ENCODE measurements at regions not wholly inside any gene's neighbourhood (a gene's known extent, or its start where the extent isn't known, plus 50 kb on each side); places are given as distances from the start of the nearest gene placed in this dataset.

DNA sequence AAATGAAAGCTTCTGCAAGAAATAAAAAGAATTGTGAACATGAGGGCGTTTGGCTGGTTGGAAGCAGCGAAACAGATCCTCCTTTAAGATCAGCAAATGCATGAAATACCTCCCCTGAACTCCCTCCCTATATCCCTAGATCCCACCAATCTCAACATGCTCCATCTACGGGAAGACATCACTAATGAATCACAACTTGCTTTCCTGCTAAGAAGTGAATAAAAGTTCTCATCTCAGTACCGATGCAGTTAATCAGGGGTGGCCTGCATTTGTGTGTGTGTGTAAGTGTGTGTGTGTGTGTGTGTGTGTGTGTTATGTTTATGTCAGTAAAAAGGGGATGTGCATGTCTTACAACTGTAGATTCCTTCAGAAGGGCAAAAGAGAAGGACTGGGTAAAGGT is 238.7 kb downstream of the LIG4 start:
- H3K36me3 ChIP-seq (ENCODE audit: insufficient read depth, low read length) = no peaks in the 10 kb centered on the region
- no peak overlapping the region for H3K4me3 ChIP-seq
- no peak overlapping the region for H3K27ac ChIP-seq
- no peak overlapping the region for H3K9ac ChIP-seq (ENCODE audit: insufficient read length)
- no peak for TF ChIP-seq FOXP2 (optimal IDR thresholded peaks at IDR 0.05; ENCODE audit: control extremely low read depth, extremely low read length, insufficient read depth)
- no peak for TF ChIP-seq POLR2AphosphoS5 (IDR thresholded peaks at IDR 0.05; ENCODE audit: borderline replicate concordance, low read depth, low read length)
- TF ChIP-seq EZH2 (IDR thresholded peaks at IDR 0.05) = no peak
- DNase-seq (ENCODE audit: low read depth, low spot score) = no peak
- H3K9me3 ChIP-seq (ENCODE audit: low read depth, low read length) = no peaks in the 10 kb centered on the region

DNA sequence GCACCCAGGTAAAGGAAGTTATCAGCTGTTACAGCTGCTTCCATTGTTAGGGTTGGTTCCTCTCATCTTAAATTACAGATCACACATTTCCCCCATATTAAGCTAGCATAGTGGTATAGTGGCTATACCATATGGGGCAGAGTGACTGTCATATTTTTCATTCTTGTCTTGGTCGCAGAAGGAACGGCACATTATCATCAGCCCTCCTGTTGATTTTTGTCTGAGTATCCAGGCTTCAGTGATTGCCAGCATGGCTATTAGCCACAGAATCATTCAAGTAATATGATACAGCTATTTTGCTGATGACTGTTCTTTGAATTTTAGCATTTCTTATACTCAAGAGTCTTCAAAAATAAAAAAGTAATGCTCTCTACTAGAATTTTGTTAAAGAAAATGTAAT is 240.9 kb downstream of the LIG4 start:
- no peak for DNase-seq (ENCODE audit: low read depth, low spot score)
- no peak overlapping the region for H3K4me3 ChIP-seq
- no peak overlapping the region for H3K27ac ChIP-seq
- no peaks in the 10 kb centered on the region for H3K36me3 ChIP-seq (ENCODE audit: insufficient read depth, low read length)
- TF ChIP-seq FOXP2 (optimal IDR thresholded peaks at IDR 0.05; ENCODE audit: control extremely low read depth, extremely low read length, insufficient read depth) (no peak), EZH2 (IDR thresholded peaks at IDR 0.05) (no peak), POLR2AphosphoS5 (IDR thresholded peaks at IDR 0.05; ENCODE audit: borderline replicate concordance, low read depth, low read length) (no peak)
- no peaks in the 10 kb centered on the region for H3K9me3 ChIP-seq (ENCODE audit: low read depth, low read length)
- no peak overlapping the region for H3K9ac ChIP-seq (ENCODE audit: insufficient read length)

DNA sequence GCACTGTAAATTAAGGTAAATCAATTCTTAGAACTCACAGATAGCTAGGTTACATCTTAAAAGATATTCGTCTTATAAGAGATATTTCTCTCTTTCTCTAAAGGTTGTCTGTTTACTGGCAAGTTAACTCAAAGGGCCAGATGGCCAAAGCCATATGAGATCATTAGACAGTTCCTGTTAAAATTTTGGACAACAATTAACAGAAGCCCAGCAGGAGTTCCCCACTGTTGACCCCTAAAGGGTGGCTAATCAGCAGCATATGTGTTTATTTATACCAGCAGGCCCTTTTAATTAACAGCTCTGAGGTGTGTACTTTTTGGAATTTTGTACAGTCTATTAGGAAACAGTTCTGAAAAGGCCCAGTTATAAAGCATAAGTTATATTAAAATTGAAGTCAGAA is 245.8 kb downstream of the LIG4 start:
- H3K9ac ChIP-seq (ENCODE audit: insufficient read length) = no peak overlapping the region
- H3K27ac ChIP-seq = no peak overlapping the region
- no peaks in the 10 kb centered on the region for H3K36me3 ChIP-seq (ENCODE audit: insufficient read depth, low read length)
- DNase-seq (ENCODE audit: low read depth, low spot score) = no peak
- TF ChIP-seq FOXP2 (optimal IDR thresholded peaks at IDR 0.05; ENCODE audit: control extremely low read depth, extremely low read length, insufficient read depth) (no peak), EZH2 (IDR thresholded peaks at IDR 0.05) (no peak), POLR2AphosphoS5 (IDR thresholded peaks at IDR 0.05; ENCODE audit: borderline replicate concordance, low read depth, low read length) (no peak)
- no peak overlapping the region for H3K4me3 ChIP-seq
- no peaks in the 10 kb centered on the region for H3K9me3 ChIP-seq (ENCODE audit: low read depth, low read length)

DNA sequence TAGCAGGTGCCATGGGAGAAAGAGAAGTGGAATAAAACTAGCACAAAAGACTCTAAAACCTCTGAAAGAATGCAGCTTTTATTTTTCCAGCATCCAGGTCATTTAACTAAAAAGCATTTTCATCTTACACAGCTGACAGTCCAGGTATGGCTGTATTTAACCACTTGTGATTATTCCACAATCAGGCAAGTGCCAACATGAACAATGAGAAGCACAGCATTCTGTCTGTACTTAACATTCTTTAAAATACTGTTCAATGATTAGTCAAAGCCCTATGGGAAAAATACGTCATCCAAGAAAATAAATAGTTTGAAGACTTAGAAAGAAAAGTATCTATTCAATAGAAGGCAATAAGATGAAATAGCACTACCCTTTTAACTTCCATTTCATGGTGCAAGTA is 246.9 kb downstream of the LIG4 start:
- H3K9ac ChIP-seq (ENCODE audit: insufficient read length) = no peak overlapping the region
- TF ChIP-seq FOXP2 (optimal IDR thresholded peaks at IDR 0.05; ENCODE audit: control extremely low read depth, extremely low read length, insufficient read depth) = no peak
- TF ChIP-seq EZH2 (IDR thresholded peaks at IDR 0.05) = no peak
- TF ChIP-seq POLR2AphosphoS5 (IDR thresholded peaks at IDR 0.05; ENCODE audit: borderline replicate concordance, low read depth, low read length) = no peak
- DNase-seq (ENCODE audit: low read depth, low spot score) = no peak
- H3K4me3 ChIP-seq = no peak overlapping the region
- H3K9me3 ChIP-seq (ENCODE audit: low read depth, low read length) = no peaks in the 10 kb centered on the region
- H3K36me3 ChIP-seq (ENCODE audit: insufficient read depth, low read length) = no peaks in the 10 kb centered on the region
- H3K27ac ChIP-seq = no peak overlapping the region

DNA sequence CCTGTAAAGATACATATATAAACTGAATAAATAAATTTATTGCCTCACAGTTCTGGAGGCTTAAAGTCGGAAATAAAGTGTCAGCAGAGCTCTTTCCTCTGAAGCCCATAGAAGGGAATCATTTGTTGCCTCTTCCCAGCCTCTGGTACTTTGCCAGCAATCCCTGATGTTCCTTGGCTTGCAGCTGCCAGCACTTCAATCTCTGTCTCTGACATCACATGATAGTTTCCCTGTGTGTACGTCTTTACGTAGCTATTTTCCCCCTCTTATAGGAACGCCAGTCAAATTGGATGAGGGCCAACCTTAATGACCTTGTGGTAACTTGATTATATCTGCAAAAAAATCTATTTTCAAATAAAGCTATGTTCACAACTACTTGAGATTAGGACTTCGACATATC is 250.9 kb downstream of the LIG4 start:
- Histone ChIP-seq H3K36me3 (ENCODE audit: insufficient read depth, low read length) (no peaks in the 10 kb centered on the region), H3K9me3 (ENCODE audit: low read depth, low read length) (no peaks in the 10 kb centered on the region), H3K27ac (no peak overlapping the region), H3K4me3 (no peak overlapping the region), H3K9ac (ENCODE audit: insufficient read length) (no peak overlapping the region)
- no peak for DNase-seq (ENCODE audit: low read depth, low spot score)
- TF ChIP-seq POLR2AphosphoS5 (IDR thresholded peaks at IDR 0.05; ENCODE audit: borderline replicate concordance, low read depth, low read length) (no peak), FOXP2 (optimal IDR thresholded peaks at IDR 0.05; ENCODE audit: control extremely low read depth, extremely low read length, insufficient read depth) (no peak), EZH2 (IDR thresholded peaks at IDR 0.05) (no peak)

DNA sequence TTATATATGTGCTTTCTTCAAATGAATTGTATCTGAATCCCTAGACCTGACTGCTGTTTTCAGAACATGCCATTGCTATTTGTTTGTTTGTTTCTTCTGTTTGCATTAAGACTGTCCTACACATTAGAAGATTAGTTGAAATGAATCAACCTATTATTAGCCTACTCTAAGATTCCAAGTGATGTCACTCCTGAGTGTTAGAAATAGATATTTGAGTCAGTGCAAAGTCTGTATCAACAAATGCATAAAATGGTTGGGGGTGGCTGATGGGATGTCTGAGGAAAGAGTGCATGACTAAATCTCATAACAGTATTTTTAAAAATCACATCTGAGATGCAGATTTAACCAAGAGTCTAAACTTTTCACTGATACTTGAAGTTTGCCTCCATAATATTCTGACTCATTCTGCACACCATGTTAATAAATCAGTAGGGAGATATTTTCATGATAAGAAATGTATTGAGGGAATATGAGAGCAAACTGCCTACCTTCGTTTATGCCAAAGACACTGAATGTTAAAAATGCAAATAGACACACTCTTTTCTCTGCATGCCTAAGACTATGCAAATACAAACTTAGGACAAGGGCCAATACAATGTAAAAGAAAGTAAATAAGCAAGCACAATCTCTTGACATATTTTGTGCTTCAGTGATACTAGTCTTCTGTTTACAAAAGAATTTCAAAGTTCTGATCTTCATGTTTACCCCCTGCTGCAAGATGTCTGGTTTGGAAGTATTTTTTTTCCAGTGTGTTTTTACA is 253.3 kb downstream of the LIG4 start:
- H3K4me3 ChIP-seq = no peak overlapping the region
- no peak overlapping the region for H3K27ac ChIP-seq
- TF ChIP-seq FOXP2 (optimal IDR thresholded peaks at IDR 0.05; ENCODE audit: control extremely low read depth, extremely low read length, insufficient read depth) (no peak), POLR2AphosphoS5 (IDR thresholded peaks at IDR 0.05; ENCODE audit: borderline replicate concordance, low read depth, low read length) (no peak), EZH2 (IDR thresholded peaks at IDR 0.05) (no peak)
- H3K9me3 ChIP-seq (ENCODE audit: low read depth, low read length) = no peaks in the 10 kb centered on the region
- no peak for DNase-seq (ENCODE audit: low read depth, low spot score)
- H3K36me3 ChIP-seq (ENCODE audit: insufficient read depth, low read length) = no peaks in the 10 kb centered on the region
- no peak overlapping the region for H3K9ac ChIP-seq (ENCODE audit: insufficient read length)

DNA sequence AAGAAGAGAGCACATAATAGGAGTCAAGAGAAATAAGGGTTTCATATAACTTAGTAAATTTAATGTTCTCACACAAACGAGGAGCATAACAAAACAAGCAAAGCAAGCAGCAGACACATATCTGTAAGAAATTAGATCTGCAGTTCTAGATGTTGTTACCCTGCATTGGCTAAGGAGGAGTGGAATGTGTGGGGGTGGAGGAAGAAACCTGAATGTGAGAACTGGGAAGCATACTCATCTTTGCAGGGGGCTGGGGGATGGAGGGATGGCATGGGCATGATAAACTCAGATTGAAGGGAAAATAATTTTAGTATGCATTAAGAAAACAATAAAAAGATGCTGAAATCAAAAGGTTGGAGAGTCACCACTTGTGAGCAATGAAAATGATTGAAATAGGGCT is 255.0 kb downstream of the LIG4 start:
- no peak for DNase-seq (ENCODE audit: low read depth, low spot score)
- no peak for TF ChIP-seq POLR2AphosphoS5 (IDR thresholded peaks at IDR 0.05; ENCODE audit: borderline replicate concordance, low read depth, low read length)
- no peak for TF ChIP-seq EZH2 (IDR thresholded peaks at IDR 0.05)
- no peak for TF ChIP-seq FOXP2 (optimal IDR thresholded peaks at IDR 0.05; ENCODE audit: control extremely low read depth, extremely low read length, insufficient read depth)
- no peak overlapping the region for H3K9ac ChIP-seq (ENCODE audit: insufficient read length)
- no peaks in the 10 kb centered on the region for H3K36me3 ChIP-seq (ENCODE audit: insufficient read depth, low read length)
- H3K4me3 ChIP-seq = no peak overlapping the region
- no peaks in the 10 kb centered on the region for H3K9me3 ChIP-seq (ENCODE audit: low read depth, low read length)
- no peak overlapping the region for H3K27ac ChIP-seq

DNA sequence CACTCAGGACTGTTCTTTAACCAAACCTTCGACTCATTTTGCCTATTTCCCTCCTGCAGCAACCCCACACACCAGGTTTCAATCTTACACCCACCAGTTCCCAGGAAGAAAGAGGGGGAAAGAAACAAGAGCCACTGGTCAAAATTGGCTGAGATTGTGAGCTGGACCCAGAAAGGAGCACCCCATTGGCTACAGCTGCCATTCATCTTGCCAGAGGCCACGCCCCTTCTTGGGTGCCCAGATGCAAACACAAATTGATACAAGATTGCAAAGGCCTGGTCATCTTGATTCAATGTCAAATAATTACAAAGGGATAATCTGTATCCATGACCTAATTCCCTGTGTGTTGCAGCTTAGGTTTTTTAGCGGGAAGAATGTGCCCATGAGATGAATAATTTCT is 258.4 kb downstream of the LIG4 start:
- Histone ChIP-seq H3K9ac (ENCODE audit: insufficient read length) (no peak overlapping the region), H3K36me3 (ENCODE audit: insufficient read depth, low read length) (no peaks in the 10 kb centered on the region), H3K27ac (no peak overlapping the region), H3K4me3 (no peak overlapping the region), H3K9me3 (ENCODE audit: low read depth, low read length) (no peaks in the 10 kb centered on the region)
- no peak for DNase-seq (ENCODE audit: low read depth, low spot score)
- TF ChIP-seq EZH2 (IDR thresholded peaks at IDR 0.05) (no peak), POLR2AphosphoS5 (IDR thresholded peaks at IDR 0.05; ENCODE audit: borderline replicate concordance, low read depth, low read length) (no peak), FOXP2 (optimal IDR thresholded peaks at IDR 0.05; ENCODE audit: control extremely low read depth, extremely low read length, insufficient read depth) (no peak)

Data from SK-N-MC (cell line).